Neutrophil (primary cell): ENCODE measurements at regions not wholly inside any gene's neighbourhood (a gene's known extent, or its start where the extent isn't known, plus 50 kb on each side); places are given as distances from the start of the nearest gene placed in this dataset.

Experiments used
- H3K27ac ChIP-seq: fragments of 200-600 bp; sonication (generic); 2 replicates; pipeline ENCODE4 v1.5.1; 2016; ENCODE audit warnings: mild to moderate bottlenecking, moderate library complexity
- H3K27me3 ChIP-seq: fragments of 200-600 bp; sonication (generic); 2 replicates; pipeline ENCODE4 v1.6.0; 2016; ENCODE audit warnings: mild to moderate bottlenecking
- H3K36me3 ChIP-seq: fragments of 200-600 bp; sonication (generic); 2 replicates; pipeline ENCODE4 v1.5.1; 2017
- H3K4me1 ChIP-seq, 2 experiments: fragments of 200-600 bp in 1 of 2; sonication (generic) in 1 of 2; 1 replicate in 1 of 2; 2 replicates in 1 of 2; pipeline versions ENCODE4 v1.5.1 to v1.6.1; 2013 to 2016; ENCODE audit warnings: low read depth in 1 of 2, low read length in 1 of 2, mild to moderate bottlenecking in 1 of 2, moderate library complexity in 1 of 2; ENCODE audit not compliant: control insufficient read depth in 1 of 2, insufficient read depth in 1 of 2
- H3K4me3 ChIP-seq, 2 experiments: fragments of 200-600 bp in 1 of 2; sonication (generic) in 1 of 2; 1 replicate in 1 of 2; 2 replicates in 1 of 2; pipeline ENCODE4 v1.5.1; 2013 to 2016; ENCODE audit warnings: low read depth in 1 of 2, low read length in 1 of 2, mild to moderate bottlenecking in 1 of 2, moderate library complexity in 1 of 2
- H3K9me3 ChIP-seq: fragments of 200-600 bp; sonication (generic); 2 replicates; pipeline ENCODE4 v1.5.1; 2016
- TF ChIP-seq, protein P1 (sequence below): fragments of 200-600 bp; sonication (generic); IDR thresholded peaks from 2 replicates; pipeline ENCODE4 v1.5.1; 2016; ENCODE audit warnings: antibody characterized with exemption

DNA sequence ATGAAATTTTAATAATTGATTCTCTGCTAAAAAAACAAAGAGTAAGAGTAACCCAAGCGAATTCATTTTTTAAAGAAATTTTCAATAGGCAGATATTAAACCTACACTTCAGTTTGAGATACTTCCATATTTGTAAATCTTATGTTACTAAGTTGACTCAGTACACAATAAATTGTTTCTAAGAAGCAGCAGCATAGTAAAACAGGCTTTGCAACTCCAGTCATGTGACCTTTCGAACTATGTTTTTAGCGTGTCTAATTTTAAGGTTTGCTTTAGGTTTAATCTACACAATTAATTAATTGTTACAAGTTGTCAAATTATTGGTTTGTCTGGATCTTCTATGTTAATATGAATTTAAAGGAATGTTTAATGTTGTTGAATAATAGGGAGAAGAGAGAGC, 708.9 kb upstream of the CITED2 start:
- no peaks in the 10 kb centered on the region for H3K36me3 ChIP-seq
- no peaks in the 10 kb centered on the region for H3K4me1 ChIP-seq
- no peaks in the 10 kb centered on the region for H3K9me3 ChIP-seq
- no peaks in the 10 kb centered on the region for H3K27me3 ChIP-seq
- TF ChIP-seq, protein P1, sequence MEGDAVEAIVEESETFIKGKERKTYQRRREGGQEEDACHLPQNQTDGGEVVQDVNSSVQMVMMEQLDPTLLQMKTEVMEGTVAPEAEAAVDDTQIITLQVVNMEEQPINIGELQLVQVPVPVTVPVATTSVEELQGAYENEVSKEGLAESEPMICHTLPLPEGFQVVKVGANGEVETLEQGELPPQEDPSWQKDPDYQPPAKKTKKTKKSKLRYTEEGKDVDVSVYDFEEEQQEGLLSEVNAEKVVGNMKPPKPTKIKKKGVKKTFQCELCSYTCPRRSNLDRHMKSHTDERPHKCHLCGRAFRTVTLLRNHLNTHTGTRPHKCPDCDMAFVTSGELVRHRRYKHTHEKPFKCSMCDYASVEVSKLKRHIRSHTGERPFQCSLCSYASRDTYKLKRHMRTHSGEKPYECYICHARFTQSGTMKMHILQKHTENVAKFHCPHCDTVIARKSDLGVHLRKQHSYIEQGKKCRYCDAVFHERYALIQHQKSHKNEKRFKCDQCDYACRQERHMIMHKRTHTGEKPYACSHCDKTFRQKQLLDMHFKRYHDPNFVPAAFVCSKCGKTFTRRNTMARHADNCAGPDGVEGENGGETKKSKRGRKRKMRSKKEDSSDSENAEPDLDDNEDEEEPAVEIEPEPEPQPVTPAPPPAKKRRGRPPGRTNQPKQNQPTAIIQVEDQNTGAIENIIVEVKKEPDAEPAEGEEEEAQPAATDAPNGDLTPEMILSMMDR: no peak
- H3K4me3 ChIP-seq: no peak overlapping the region
- H3K27ac ChIP-seq: no peak overlapping the region

DNA sequence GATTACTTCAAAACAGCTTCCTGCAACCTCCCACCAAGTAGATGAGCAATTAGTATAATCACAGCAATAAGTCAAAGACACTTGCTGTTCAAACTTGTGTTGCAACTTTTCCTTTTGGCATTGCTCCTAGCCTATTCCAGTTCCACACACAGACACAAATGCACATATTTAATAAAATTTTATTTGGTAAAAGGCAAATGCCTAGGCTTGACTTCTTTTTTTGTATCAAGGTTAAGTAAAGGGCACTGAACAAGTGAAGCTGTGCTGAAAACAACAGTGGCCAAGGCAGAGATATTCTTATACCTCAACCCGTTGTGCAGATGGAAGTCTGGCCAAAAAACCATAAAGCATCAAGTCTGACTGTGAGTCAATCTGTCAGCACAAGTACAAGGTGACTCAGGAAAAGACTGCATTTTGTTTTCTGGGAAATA, 708.4 kb upstream of the CITED2 start:
- TF ChIP-seq, protein P1: no peak
- H3K9me3 ChIP-seq: no peaks in the 10 kb centered on the region
- no peak overlapping the region for H3K4me3 ChIP-seq
- no peak overlapping the region for H3K27ac ChIP-seq
- H3K27me3 ChIP-seq: no peaks in the 10 kb centered on the region
- no peaks in the 10 kb centered on the region for H3K4me1 ChIP-seq
- no peaks in the 10 kb centered on the region for H3K36me3 ChIP-seq

DNA sequence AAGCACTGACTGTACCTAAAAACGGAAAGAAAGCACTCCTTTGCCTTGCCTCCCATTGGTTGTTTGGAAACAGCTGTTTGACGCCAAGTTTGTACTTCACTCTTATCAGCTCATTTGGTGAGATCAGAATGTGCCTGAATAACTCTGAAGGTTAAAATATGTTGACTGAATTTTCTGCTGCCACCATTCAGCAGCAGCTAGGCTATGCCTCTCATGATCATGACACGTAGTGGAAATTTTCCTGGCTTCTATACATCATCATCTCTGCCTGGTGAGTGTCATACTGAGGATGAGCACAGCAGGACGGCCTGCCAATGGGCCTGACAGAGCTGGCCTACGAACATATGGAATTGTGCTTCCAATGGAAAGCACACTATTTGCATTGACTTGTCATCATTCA, 704.9 kb upstream of the CITED2 start:
- no peaks in the 10 kb centered on the region for H3K9me3 ChIP-seq
- H3K4me1 ChIP-seq: no peaks in the 10 kb centered on the region
- H3K4me3 ChIP-seq: no peak overlapping the region
- TF ChIP-seq, protein P1: no peak
- no peaks in the 10 kb centered on the region for H3K36me3 ChIP-seq
- H3K27ac ChIP-seq: no peak overlapping the region
- H3K27me3 ChIP-seq: no peaks in the 10 kb centered on the region

DNA sequence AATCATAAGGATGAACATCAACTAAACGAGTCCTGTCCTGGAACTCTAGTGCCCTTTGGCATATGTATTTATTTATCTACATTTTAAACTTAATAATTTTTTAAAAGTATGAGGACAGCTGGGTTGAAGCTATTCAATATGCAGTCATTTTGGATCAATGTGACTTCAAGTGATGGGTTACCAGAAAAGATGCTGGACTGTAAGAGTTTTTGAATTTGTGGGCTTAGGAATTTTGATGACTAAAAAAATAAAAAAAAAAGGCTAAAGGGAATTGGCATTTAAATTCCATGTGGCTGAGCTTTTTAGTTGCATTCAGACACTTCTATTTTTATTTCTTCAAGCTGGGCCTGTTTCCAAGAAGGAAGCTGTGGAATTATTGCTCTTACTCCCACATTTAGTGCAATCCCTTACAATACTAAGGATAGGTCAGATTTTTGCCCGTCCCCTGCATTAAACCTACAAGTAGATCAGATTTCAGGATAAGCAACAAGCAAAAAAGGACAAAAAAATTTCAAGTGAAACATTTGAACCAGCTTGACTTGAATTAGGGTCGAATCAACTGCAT, 704.2 kb upstream of the CITED2 start:
- H3K4me3 ChIP-seq: no peak overlapping the region
- H3K9me3 ChIP-seq: no peaks in the 10 kb centered on the region
- no peaks in the 10 kb centered on the region for H3K36me3 ChIP-seq
- no peaks in the 10 kb centered on the region for H3K4me1 ChIP-seq
- TF ChIP-seq, protein P1: no peak
- H3K27ac ChIP-seq: no peak overlapping the region
- H3K27me3 ChIP-seq: no peaks in the 10 kb centered on the region

DNA sequence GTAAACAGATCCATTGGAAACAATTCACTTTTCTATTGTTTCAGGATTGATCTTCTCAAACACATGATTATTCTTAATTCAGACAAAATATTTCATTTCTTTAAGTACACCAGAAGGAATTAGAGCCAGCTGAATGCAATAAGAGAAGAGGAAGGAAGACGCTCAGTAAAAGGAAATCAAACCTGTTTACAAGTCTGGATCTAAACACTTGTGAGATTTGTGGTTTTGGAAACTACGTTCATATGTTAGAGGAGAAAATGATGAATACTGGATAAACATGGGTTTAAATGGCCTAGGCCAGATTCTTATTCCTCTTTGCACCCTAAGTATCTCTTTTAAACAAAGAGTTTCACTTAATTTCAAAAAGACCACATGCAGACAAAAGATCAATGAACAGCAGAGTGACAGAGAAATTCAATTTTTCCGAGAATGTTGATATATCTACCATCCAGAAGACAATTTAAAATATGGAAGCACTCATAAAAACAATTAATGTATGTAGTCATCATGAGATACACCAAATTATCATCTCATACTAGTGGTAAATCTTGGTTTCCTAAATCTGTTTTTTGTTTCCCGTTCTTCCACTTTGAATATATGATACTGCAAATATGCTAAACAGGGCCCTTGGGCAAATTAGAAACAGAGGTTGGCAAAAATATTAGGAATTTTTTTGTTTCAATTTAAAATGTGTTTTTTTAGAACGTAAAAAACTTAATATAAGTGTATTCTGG, 703.5 kb upstream of the CITED2 start:
- H3K27me3 ChIP-seq: no peaks in the 10 kb centered on the region
- no peak overlapping the region for H3K27ac ChIP-seq
- H3K4me3 ChIP-seq: no peak overlapping the region
- H3K9me3 ChIP-seq: no peaks in the 10 kb centered on the region
- no peaks in the 10 kb centered on the region for H3K36me3 ChIP-seq
- TF ChIP-seq, protein P1: no peak
- H3K4me1 ChIP-seq: no peaks in the 10 kb centered on the region
